ENCODE measurements at regions not wholly inside any gene's neighbourhood (a gene's known extent, or its start where the extent isn't known, plus 50 kb on each side); places are given as distances from the start of the nearest gene placed in this dataset.

GRCh38 chr1:87615491-87615890 is 286.8 kb downstream of the LMO4 start:
- no peak for DNase-seq (ENCODE audit: low spot score)

GRCh38 chr1:87615901-87616300 is 287.2 kb downstream of the LMO4 start:
- DNase-seq (ENCODE audit: low spot score): no peak

GRCh38 chr1:87620807-87621206 is 292.1 kb downstream of the LMO4 start:
- no peak for DNase-seq (ENCODE audit: low spot score)

GRCh38 chr1:87629673-87630072 is 301.0 kb downstream of the LMO4 start:
- peak; percentile 9 for DNase-seq (ENCODE audit: low spot score)

GRCh38 chr1:87632232-87632631 is 303.6 kb downstream of the LMO4 start:
- no peak for DNase-seq (ENCODE audit: low spot score)

- no peak for DNase-seq (ENCODE audit: low spot score)
Measured at GRCh38 chr1:87636198-87636892, 307.7 kb downstream of the LMO4 start.

- DNase-seq (ENCODE audit: low spot score): no peak
Measured at GRCh38 chr1:87638636-87639035, 310.0 kb downstream of the LMO4 start.

GRCh38 chr1:87641996-87642395 is 313.3 kb downstream of the LMO4 start:
- DNase-seq (ENCODE audit: low spot score): no peak

GRCh38 chr1:87642581-87643221 is 314.0 kb downstream of the LMO4 start:
- no peak for DNase-seq (ENCODE audit: low spot score)

GRCh38 chr1:87644033-87644578 is 315.4 kb downstream of the LMO4 start:
- no peak for DNase-seq (ENCODE audit: low spot score)

GRCh38 chr1:87644579-87645190 is 316.0 kb downstream of the LMO4 start:
- DNase-seq (ENCODE audit: low spot score): no peak

GRCh38 chr1:87647430-87648177 is 318.9 kb downstream of the LMO4 start:
- DNase-seq (ENCODE audit: low spot score): no peak

- no peak for DNase-seq (ENCODE audit: low spot score)
Measured at GRCh38 chr1:87648323-87649119, 319.8 kb downstream of the LMO4 start.

GRCh38 chr1:87650306-87650705 is 321.6 kb downstream of the LMO4 start:
- no peak for DNase-seq (ENCODE audit: low spot score)

GRCh38 chr1:87652176-87652575 is 323.5 kb downstream of the LMO4 start:
- no peak for DNase-seq (ENCODE audit: low spot score)

GRCh38 chr1:87665151-87665550 is 336.5 kb downstream of the LMO4 start:
- DNase-seq (ENCODE audit: low spot score): no peak

- no peak for DNase-seq (ENCODE audit: low spot score)
Measured at GRCh38 chr1:87666681-87667080, 338.0 kb downstream of the LMO4 start.

- DNase-seq (ENCODE audit: low spot score): no peak
Measured at GRCh38 chr1:87669674-87670073, 341.0 kb downstream of the LMO4 start.

- no peak for DNase-seq (ENCODE audit: low spot score)
Measured at GRCh38 chr1:87673309-87673708, 344.6 kb downstream of the LMO4 start.

GRCh38 chr1:87673748-87674147 is 345.1 kb downstream of the LMO4 start:
- no peak for DNase-seq (ENCODE audit: low spot score)

GRCh38 chr1:87674791-87675190 is 346.1 kb downstream of the LMO4 start:
- DNase-seq (ENCODE audit: low spot score): no peak

- no peak for DNase-seq (ENCODE audit: low spot score)
Measured at GRCh38 chr1:87678266-87678665, 349.6 kb downstream of the LMO4 start.

Data from NAMALWA (cell line).